OCI-LY3 (cell line): ENCODE measurements at regions not wholly inside any gene's neighbourhood (a gene's known extent, or its start where the extent isn't known, plus 50 kb on each side); places are given as distances from the start of the nearest gene placed in this dataset.
"Not testable (repeated sequence)": the region's sequence is repeated elsewhere in the genome, so short reads cannot be mapped to it uniquely, and the experiment has no call there.

Source experiments
- H2AFZ ChIP-seq: fragments of 200-600, 300-600 bp; shearing (Covaris generic); 2 replicates; pipeline ENCODE4 v1.6.0; 2014; ENCODE audit warnings: antibody characterized with exemption, low read depth, low read length
- H3K27ac ChIP-seq: fragments of 200-600, 300-600 bp; sonication (generic); 2 replicates; pipeline ENCODE4 v1.5.1; 2014; ENCODE audit warnings: mild to moderate bottlenecking, low read length, moderate library complexity, mixed read lengths
- H3K27me3 ChIP-seq: fragments of 200-600, 300-600 bp; sonication (generic); 2 replicates; pipeline ENCODE4 v1.6.1; 2014; ENCODE audit warnings: low read depth, low read length, mixed read lengths
- H3K36me3 ChIP-seq: fragments of 200-600, 300-600 bp; sonication (generic); replicated peaks from 2 replicates; pipeline ENCODE3; 2014; ENCODE audit warnings: low read depth, low read length, mixed read lengths
- H3K4me1 ChIP-seq: fragments of 300-600, 200-600 bp; sonication (generic); 2 replicates; pipeline ENCODE4 v1.6.1; 2014; ENCODE audit warnings: low read length, mixed read lengths
- H3K4me2 ChIP-seq: fragments of 200-600, 300-600 bp; sonication (generic); 2 replicates; pipeline ENCODE4 v1.6.1; 2014; ENCODE audit warnings: low read length, mixed read lengths
- H3K4me3 ChIP-seq: fragments of 300-600, 200-600 bp; sonication (generic); 2 replicates; pipeline ENCODE4 v1.5.1; 2014; ENCODE audit warnings: antibody characterized with exemption, mild to moderate bottlenecking, low read length, moderate library complexity
- H3K79me2 ChIP-seq: fragments of 300-600, 200-600 bp; shearing (Covaris generic); 2 replicates; pipeline ENCODE4 v1.6.1; 2014; ENCODE audit warnings: mild to moderate bottlenecking, low read length, mixed read lengths
- H3K9ac ChIP-seq: fragments of 300-600, 200-600 bp; shearing (Covaris generic); 2 replicates; pipeline ENCODE4 v1.6.0; 2014; ENCODE audit warnings: mild to moderate bottlenecking, low read length, moderate library complexity
- H3K9me3 ChIP-seq: fragments of 200-600, 300-600 bp; shearing (Covaris generic); 2 replicates; pipeline ENCODE4 v1.6.1; 2014; ENCODE audit warnings: low read length, mixed read lengths; ENCODE audit not compliant: insufficient read depth
- H4K20me1 ChIP-seq: fragments of 200-600, 300-600 bp; sonication (generic); 2 replicates; pipeline ENCODE4 v1.6.1; 2016; ENCODE audit warnings: low read length, mixed read lengths; ENCODE audit not compliant: insufficient read depth
- EZH2phosphoT487 ChIP-seq: fragments of 200-600 bp; shearing (Covaris generic); IDR thresholded peaks from 2 replicates; pipeline ENCODE4 v1.6.1; 2018; ENCODE audit warnings: antibody characterized with exemption, mixed run types, low read depth
- TF ChIP-seq, protein P1 (sequence below): fragments of 200-600, 300-600 bp; sonication (generic); IDR thresholded peaks from 2 replicates; pipeline ENCODE4 v1.5.1; 2014; ENCODE audit warnings: antibody characterized with exemption, low read length, low read depth

DNA sequence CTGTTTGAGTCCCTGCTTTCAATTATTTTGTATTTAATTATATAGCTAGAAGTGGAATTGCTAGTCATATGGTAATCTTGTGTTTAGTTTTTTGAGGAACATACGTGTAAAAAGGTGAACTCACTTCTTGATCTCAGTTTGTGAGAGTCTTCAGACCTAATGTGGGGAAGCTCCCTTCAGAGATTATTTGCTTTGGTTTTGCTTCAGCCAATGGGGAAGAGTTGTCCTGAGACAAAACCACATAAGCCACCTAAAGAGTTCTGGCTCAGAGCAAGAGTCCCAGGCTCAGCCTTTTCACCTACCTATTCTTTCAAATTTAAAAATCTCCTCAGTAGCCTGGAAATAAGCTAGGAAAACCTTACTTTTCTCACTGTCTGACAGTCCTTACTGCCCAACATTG is 138.4 kb downstream of the UCK2 start:
- Histone ChIP-seq H2AFZ (no peak overlapping the region), H3K27ac (peak overlapping the region; percentile 35), H3K4me3 (no peak overlapping the region), H3K36me3 (no peaks in the 10 kb centered on the region), H3K79me2 (no peaks in the 10 kb centered on the region), H3K4me2 (peak overlapping the region; percentile 40), H3K9me3 (no peaks in the 10 kb centered on the region), H4K20me1 (no peaks in the 10 kb centered on the region), H3K27me3 (peaks cover 20% of the 10 kb centered on the region; the same call in 1 of the 2 replicates), H3K4me1 (peaks cover 15% of the 10 kb centered on the region), H3K9ac (no peak overlapping the region)
- TF ChIP-seq EZH2phosphoT487, result no peak
- TF ChIP-seq, protein P1, sequence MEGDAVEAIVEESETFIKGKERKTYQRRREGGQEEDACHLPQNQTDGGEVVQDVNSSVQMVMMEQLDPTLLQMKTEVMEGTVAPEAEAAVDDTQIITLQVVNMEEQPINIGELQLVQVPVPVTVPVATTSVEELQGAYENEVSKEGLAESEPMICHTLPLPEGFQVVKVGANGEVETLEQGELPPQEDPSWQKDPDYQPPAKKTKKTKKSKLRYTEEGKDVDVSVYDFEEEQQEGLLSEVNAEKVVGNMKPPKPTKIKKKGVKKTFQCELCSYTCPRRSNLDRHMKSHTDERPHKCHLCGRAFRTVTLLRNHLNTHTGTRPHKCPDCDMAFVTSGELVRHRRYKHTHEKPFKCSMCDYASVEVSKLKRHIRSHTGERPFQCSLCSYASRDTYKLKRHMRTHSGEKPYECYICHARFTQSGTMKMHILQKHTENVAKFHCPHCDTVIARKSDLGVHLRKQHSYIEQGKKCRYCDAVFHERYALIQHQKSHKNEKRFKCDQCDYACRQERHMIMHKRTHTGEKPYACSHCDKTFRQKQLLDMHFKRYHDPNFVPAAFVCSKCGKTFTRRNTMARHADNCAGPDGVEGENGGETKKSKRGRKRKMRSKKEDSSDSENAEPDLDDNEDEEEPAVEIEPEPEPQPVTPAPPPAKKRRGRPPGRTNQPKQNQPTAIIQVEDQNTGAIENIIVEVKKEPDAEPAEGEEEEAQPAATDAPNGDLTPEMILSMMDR, result no peak

DNA sequence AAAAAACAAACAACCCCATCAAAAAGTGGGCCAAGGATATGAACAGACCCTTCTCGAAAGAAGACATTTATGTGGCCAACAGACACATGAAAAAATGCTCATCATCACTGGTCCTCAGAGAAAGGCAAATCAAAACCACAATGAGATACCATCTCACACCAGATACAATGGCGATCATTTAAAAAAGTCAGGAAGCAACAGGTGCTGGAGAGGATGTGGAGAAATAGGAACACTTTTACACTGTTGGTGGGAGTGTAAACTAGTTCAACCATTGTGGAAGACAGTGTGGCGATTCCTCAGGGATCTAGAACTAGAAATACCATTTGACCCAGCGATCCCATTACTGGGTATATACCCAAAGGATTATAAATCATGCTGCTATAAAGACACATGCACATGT is 142.0 kb downstream of the UCK2 start:
- not testable (repeated sequence) for H2AFZ ChIP-seq, H3K9ac ChIP-seq, H4K20me1 ChIP-seq, H3K4me3 ChIP-seq, H3K9me3 ChIP-seq, H3K27ac ChIP-seq, H3K79me2 ChIP-seq, H3K27me3 ChIP-seq, H3K4me2 ChIP-seq, H3K36me3 ChIP-seq
- H3K4me1 ChIP-seq, result peaks cover 15% of the 10 kb centered on the region

DNA sequence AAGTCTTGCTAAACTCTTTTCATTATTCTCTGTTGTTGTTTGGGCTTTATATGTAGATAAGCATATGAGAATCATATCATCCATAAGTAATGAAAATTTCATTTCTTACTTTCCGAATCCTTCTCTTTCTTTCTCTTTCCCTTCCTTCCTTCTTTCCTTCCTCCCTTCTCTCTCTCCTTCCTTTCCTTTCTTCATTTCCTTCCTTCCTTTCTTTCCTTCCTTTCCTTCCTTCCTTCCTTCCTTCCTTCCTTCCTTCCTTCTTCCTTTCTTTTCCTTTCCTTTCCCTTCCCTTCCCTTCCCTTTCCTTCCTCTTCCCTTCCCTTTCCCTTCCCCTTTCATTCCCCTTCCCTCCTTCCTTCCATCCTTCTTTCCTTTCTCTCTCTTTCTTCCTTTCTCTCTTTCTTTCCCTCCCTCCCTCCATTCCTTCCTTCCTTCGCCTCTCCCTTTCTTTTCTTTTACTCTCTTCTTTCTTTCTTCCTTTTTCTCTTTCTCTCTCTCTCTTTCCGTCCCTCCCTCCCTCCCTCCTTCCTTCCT is 147.3 kb downstream of the UCK2 start:
- no peaks in the 10 kb centered on the region for H3K36me3 ChIP-seq
- no peaks in the 10 kb centered on the region for H3K27me3 ChIP-seq
- H3K79me2 ChIP-seq, result no peaks in the 10 kb centered on the region
- H3K4me2 ChIP-seq, result no peak overlapping the region
- H3K4me1 ChIP-seq, result no peaks in the 10 kb centered on the region
- no peak overlapping the region for H3K9ac ChIP-seq
- no peak overlapping the region for H3K4me3 ChIP-seq
- no peak overlapping the region for H2AFZ ChIP-seq
- H4K20me1 ChIP-seq, result no peaks in the 10 kb centered on the region
- TF ChIP-seq EZH2phosphoT487, result no peak
- no peaks in the 10 kb centered on the region for H3K9me3 ChIP-seq
- H3K27ac ChIP-seq, result no peak overlapping the region

DNA sequence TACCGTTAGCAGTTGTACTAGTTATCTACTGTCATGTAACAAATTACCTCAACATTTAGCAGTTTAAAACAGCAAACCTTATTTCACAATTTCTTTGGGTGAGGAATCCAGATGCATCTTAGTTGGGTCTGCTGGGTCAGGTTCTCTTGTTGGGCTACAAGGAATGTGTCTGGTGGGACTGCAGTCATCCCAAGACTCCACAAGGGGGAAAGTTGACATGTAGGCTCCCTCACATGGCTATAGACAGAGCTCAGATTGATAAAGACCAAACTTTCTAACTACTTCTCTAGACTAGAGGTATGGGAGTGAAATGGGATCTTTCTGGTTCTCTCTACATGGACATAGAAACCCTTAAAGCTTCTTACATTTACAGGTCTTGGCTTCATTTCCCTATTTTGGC is 160.9 kb downstream of the UCK2 start:
- Histone ChIP-seq H3K4me2 (no peak overlapping the region), H3K79me2 (no peaks in the 10 kb centered on the region), H3K36me3 (no peaks in the 10 kb centered on the region), H3K4me1 (no peaks in the 10 kb centered on the region), H3K4me3 (no peak overlapping the region), H3K9me3 (no peaks in the 10 kb centered on the region), H3K27me3 (no peaks in the 10 kb centered on the region), H2AFZ (no peak overlapping the region), H3K9ac (no peak overlapping the region), H4K20me1 (no peaks in the 10 kb centered on the region), H3K27ac (no peak overlapping the region)
- TF ChIP-seq, protein P1, result no peak
- no peak for TF ChIP-seq EZH2phosphoT487

DNA sequence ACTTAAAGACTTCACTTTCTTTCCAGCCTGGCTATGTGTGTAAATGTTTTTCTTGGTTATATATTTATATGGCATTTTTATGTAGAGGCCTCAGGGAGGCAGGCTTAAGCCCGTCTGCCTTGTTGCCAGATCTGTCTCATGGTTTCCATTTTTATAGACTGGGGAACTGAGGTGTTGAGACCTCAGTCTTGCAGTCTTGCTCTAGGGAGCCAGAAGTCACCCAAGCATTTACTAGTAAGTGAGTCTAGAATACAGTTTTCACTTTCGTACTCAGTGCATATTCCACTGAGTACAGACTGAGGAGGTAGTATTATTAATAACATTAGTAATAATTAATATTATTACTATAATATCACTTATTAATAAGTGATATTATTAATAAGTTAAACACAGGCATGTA is 161.4 kb downstream of the UCK2 start:
- Histone ChIP-seq H3K4me1 (no peaks in the 10 kb centered on the region), H3K79me2 (no peaks in the 10 kb centered on the region), H3K36me3 (no peaks in the 10 kb centered on the region), H4K20me1 (no peaks in the 10 kb centered on the region), H3K27ac (no peak overlapping the region), H2AFZ (no peak overlapping the region), H3K4me3 (no peak overlapping the region), H3K4me2 (no peak overlapping the region), H3K27me3 (no peaks in the 10 kb centered on the region), H3K9ac (no peak overlapping the region), H3K9me3 (no peaks in the 10 kb centered on the region)
- TF ChIP-seq, protein P1, result no peak
- TF ChIP-seq EZH2phosphoT487, result no peak
